ENCODE measurements at regions not wholly inside any gene's neighbourhood (a gene's known extent, or its start where the extent isn't known, plus 50 kb on each side); places are given as distances from the start of the nearest gene placed in this dataset.
"Not testable (repeated sequence)": the region's sequence is repeated elsewhere in the genome, so short reads cannot be mapped to it uniquely, and the experiment has no call there.

DNA sequence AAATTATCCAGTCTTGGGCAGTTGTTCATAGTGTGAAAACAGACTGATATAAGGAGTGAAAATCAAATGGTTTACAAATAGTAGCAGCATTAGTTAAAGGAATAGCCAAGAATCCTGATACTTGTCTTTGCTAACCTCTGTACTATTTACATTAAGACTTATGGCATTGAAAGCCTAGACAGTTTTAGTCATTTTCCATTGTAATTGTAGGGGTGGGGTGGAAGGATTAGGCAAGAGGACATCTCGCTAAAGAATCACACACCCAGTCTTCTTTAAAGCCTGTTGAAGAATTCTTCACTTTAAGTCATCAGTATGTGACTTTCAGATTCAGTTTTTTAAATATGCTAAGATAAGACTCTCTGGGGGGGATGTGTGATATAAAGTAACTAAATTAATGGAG, 207.5 kb upstream of the PHACTR1 start:
- DNase-seq (ENCODE audit: low spot score), result no peak

DNA sequence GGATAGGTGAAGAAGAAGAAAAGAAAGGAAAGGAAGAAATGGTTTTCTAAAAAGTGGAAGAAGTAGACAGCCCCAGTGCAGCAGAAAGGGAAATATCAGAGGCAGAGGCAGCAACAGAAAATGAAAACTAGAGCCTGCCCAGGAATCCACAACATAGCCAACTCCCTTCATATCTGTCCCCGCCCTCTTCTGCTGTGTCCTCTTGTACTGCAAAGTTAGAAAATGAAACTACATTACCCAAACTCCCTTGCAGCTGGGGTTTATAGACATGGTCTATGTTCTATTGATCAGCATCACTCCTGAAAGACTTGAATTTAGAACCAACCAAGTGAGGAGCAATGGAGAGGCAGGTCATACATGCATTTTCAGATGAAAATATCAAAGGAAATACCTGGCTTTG, 200.5 kb upstream of the PHACTR1 start:
- no peak for DNase-seq (ENCODE audit: low spot score)

DNA sequence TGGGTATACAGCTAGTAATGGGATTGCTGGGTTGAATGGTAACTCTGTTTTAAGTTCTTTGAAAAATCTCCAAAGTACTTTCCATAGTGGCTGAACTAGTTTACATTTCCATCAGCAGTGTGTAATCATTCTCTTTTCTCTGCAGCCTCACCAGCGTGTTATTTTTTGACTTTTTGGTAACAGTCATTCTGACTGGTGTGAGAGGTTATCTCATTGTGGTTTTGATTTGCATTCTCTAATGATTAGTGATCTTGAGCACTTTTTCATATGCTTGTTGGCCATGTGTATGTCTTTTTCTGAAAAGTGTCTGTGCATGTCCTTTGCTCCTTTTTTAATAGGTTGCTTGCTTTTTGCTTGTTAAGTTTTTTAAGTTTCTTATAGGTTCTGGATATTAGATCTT, 194.2 kb upstream of the PHACTR1 start:
- no peak for DNase-seq (ENCODE audit: low spot score)

DNA sequence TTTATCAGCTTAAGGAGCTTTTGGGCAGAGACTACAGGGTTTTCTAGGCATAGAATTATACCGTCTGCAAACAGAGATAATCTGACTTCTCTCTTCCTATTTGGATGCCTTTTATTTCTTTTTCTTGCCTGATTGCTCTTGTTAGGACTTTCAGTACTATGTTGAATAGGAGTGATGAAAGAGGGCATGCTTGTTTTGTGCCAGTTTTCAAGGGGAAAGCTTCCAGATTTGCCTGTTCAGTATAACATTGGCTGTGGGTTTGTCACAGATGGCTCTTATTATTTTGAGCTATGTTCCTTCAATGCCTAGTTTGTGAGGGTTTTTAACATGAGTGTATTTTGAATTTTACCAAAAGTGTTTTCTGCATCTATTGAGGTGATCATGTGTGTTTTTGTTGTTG, 192.8 kb upstream of the PHACTR1 start:
- DNase-seq (ENCODE audit: low spot score), result no peak

DNA sequence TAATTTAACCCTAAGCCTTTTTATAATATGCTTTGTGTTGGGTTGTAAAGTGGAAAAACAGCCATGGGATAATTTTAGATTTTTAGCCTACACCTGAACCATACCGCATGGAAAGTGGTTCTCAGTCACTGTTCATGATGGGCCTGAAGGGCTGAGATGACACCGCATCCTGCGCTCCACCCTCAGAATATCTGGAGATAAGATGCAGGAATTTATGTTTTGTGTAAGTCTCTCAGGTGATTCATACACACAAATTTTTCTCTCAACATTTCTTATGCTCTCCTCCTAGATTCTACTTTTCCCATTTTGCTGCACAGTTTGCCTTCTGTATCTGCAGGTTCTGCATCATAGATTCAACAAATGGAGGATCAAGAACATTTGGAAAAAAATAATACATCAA, 191.3 kb upstream of the PHACTR1 start:
- no peak for DNase-seq (ENCODE audit: low spot score)

DNA sequence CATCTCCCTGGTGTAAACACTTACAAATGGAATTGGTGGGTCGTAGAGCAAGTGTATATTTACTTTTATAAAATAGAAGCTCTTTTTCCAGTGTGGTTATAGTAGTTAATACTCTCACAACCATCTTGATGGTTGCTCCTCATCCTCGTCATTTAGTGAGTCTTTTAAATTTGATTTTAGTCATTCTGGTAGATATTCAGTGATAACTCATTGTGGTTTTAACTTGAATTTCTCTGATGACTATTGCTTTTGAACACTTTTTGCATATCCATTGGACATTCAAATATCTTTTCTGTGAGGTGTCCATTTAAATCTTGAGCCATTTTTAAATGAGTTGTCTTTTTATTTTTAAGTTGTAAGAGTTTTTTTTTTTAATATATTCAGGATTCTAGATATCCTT, 189.2 kb upstream of the PHACTR1 start:
- no peak for DNase-seq (ENCODE audit: low spot score)

DNA sequence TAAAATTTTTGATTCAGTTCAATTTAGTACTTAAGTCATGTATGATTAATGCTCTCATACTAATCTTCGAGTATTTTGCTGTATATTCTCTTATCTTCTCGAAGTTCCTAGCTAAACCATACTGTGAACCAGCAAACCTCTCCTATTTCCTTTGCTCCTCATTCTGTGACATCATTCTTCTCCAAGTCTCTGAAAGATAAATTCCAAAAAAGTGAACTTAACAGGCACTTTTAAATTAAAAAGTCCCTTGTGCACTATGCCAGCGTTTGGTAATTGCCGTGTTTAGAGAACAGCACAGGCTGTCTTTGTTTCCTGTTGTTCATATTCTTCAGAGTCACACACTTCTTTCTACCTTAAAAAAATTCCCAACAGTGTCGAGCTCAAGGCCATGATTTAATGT, 188.4 kb upstream of the PHACTR1 start:
- no peak for DNase-seq (ENCODE audit: low spot score)

DNA sequence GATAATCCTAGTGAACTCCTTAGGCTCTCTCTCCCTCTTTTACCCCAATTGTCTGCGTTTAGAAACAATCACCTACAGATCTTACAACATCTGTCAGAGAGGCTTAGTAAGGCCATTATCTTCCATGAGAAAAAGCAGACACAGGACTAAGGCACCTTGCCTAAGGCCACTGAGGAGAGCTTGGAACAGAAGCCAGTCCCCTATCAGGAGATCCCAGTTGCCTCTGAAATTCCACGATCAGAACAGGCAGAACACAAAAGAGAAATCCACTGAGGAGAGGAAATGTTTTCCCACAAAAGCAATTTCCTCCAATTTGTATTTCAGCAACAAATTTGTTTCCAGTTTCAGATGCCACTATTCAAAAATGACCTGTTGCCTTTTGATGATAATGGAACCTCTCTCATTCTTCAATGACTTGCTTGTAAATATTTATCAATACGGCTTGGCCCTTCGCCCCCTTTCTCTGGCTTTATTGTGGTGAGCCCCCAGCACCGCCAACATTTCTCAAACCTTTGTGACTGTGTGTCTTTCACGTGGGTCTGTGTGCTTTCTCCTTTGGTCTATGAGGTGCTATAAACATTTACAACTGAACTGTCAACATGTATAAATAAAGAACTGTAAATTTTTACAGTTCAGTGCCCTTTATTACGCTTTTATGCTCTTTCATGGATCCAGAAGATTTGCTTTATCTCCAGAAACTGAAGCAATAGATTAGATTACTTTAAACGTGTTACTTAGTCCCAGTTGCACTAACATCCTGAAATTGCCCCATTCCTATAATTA, 187.8 kb upstream of the PHACTR1 start:
- DNase-seq (ENCODE audit: low spot score), result no peak

DNA sequence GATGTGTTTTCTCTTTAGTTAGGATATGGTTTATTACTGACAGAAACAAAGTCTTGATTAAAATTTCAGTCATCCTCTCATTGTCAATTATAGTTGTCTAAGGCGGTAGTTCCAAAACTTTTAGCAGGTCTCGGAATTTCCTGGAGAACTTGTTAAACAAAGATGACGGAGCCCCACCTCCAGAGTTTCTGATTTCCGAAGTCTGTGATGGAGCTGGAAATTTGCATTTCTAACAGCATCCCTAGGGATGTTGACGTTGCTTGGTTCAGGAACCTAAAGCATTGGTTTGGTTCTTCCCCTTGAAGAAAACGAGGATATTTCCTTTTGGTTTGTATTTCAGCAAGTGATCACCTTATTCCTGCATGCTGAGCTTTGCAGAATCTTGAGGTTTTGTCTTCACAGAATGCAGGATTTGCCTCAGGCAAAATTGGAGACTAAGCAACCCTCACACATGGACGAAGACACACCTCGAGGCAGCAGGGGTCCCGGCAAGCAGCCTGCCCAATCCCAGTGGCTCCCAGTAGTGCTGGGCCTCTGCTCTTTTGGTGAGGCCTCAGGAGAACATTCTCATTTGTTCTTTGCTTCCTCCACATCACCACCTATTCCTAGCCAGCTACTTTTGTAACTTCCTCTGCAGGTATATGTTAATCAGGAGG, 187.1 kb upstream of the PHACTR1 start:
- no peak for DNase-seq (ENCODE audit: low spot score)

DNA sequence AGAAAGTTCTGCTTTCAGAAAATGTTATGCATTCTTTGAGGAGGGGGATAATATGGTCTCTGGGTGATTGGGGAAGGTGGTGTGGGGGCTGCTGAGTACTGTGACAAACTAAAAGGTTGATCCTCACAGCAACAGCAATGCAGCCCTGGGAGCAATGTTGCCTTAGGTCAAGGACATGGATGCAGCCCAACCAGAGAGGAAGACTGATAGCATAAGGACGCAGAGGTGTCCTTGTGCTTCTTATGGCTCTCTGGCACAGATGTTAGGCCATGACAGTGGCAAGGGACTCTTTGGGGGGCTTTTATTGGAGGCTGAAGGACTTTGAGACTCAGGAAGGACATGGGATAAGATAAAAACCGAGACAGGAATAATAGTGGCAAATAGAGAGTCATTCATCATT, 186.2 kb upstream of the PHACTR1 start:
- no peak for DNase-seq (ENCODE audit: low spot score)

DNA sequence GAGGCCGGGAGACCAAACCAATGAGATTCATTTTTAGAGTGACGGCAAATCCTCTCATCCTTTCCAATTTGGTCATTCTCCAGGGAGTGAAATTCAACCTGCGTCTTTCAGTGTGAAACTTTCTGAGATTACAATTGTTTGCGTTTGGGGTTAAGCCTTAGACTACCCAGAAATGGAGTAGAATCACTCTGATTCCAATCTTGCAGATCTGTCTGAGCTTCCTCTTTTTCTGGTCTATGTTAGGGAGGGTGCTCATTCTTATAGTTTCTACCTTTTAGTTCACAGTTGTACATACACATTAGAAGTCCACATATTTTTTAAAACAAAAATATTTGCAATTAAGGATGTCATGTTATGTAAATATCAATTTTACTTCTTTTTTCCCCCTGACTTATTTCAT, 183.0 kb upstream of the PHACTR1 start:
- DNase-seq (ENCODE audit: low spot score), result no peak

DNA sequence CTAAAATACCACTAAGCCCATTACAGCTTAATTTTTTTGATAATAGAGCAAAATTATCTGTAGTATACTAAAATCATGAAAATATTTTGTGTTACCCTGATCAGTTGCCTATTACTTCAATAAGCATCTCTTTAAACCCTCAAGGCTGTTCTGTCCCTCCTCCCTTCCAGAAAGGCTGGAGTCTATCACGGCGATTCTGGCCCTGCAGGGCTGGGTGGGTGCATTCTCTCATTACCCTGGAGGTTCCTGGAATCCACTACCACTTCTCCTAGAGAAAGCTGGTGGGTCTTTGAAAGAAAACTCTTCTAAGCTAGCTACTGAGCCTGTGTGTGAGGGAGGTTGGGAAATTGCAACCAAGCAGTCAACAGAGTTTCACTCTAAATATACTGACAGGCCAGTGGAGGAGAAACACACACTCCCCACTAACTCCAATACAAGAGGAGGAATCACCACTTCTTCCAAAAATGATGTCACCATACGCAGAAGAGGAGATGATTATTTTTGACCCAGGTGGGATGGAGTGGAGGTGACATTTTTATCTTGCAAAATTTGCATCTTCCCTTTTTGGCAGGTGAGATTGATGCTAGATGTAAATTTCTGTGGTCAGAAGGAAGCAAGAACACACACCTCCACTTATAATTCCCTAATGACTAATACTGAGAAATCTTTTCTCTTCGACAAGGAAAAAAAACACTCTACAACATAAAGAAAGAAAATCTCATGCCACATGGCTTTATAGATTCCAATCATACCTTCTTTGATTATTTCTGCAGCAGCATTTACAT, 182.3 kb upstream of the PHACTR1 start:
- DNase-seq (ENCODE audit: low spot score), result no peak

DNA sequence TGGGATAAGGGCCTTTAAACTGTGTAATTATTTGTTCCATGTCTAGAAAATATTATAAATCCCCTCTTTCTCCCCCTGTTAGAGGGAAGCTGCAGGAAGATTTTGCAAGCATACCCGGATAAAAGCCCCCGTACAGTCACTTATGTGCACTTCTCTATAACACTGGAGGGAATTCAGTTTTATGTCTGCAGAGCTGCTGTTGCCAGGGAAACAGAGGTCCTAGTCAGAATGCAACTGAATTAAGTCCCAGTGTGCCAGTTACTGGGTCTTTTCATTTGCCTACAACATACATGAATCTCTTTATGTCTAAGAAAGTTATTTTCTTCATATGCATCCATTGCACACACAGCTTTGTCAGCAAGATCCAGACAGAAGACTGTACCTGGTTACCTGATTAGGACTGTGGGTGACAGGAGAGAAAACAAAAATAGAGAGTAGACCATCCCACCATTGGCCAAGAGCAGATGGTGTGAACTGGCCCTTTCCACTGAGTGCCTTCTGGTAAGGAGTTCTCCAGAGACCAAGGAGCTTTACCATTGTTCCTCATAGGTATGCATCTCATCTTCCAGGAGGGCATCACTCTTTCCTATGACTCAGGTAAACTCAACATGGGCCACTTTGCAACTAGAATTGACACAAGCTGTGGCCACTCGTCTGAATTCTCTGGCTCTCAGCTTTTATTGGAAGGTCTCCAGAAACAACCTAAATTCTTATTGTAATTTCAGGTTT, 180.8 kb upstream of the PHACTR1 start:
- no peak for DNase-seq (ENCODE audit: low spot score)

DNA sequence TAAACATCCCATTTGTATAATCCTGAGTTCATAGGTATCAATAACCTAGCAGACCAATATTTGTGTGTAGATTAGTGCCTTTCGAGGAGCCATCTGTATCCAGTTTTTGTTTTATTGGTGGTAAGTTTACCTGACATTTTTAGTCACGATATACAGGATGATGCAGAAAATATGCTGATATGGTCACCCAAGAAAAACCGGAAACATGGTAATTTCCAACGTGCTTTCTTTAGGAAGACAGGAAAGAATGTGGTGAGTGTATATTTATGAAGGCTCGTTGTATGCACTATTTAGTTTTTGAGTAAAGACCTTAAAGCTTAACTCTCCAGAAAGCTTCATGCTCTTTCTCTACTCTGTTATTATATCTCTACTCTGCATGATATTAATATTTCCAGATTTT, 180.2 kb upstream of the PHACTR1 start:
- no peak for DNase-seq (ENCODE audit: low spot score)

DNA sequence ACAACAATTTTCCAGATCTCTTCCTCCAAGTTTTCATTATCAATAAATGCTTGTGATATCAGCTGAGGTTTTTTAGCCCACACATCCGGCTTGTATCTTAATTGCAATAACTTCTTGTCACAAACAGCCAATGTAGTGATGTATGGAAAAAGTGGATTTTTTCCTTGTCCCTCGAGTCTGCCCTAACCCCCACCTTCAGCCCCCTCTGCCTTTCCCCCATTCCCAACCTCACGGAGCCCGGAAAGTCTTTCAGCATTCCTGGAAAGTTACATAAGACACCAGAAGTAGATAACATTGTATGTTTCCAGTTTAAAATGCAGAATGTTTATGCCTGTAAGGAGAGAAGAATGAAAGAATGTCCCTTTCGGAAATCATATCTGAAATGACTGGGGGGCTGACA, 179.2 kb upstream of the PHACTR1 start:
- DNase-seq (ENCODE audit: low spot score), result no peak

DNA sequence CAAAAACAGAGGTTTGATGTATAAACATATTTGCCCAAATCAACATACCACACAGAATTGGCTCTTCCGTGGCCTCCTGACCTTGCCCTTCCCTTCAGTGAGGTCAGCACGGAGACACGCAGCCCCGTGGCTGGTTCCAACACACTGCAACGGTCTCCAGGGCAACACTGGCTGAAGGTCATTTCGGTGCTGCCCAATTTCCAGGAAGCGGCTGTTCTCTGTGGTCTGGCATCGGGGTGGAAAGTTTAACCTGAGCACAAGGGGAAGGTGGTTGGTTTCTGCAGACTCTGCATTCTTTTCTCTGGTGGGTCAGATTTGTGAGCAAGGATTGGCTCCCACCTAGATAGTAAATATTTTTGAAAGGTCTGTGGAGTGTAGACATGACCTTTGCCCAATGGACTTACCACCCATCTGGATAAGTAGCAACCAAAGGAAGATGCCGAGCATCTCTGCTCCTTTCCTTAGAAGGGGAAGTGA, 177.6 kb upstream of the PHACTR1 start:
- no peak for DNase-seq (ENCODE audit: low spot score)

DNA sequence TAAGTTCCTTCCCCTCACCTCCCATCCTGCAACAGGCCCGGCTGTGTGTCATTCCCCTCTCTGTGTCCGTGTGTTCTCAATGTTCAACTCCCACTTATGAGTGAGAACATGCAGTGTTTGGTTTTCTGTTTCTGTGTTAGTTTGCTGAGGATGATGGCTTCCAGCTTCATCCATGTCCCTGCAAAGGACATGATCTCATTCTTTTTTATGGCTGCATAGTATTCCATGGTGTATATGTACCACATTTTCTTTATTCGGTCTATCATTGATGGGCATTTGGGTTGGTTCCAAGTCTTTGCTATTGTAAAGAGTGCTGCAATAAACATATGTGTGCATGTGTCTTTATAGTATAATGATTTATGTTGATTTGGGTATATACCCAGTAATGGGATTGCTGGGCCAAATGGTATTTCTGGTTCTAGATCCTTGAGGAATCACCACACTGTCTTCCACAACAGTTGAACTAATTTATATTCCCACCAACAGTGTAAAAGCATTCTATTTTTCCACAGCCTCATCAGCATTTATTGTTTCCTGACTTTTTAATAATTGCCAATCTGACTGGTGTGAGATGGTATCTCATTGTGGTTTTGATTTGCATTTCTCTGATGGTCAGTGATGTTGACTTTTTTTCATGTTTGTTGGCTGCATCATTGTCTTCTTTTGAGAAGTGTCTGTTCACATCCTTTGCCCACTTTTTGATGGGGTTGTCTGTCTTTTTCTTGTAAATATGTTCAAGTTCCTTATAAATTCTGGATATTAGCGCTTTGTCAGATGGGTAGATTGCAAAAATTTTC, 174.1 kb upstream of the PHACTR1 start:
- DNase-seq (ENCODE audit: low spot score), result not testable (repeated sequence)

DNA sequence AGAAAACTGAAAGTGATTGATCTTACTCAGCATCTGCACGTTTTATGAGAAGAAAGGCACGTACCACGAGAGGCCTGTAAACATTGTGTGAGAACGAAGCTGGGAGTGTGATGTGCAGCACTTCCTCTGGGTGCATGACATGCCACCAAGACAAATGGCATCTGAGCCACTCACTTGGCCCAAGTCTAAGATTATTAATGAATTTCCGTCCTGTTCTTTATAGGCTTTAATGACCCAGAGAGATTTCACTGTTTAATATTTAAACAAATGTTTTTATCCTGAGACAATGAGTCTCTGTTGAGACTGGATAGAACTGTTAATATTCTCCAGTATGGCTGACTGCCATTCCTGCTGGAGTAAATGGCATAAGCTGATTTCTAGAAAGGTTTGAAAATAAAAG, 172.6 kb upstream of the PHACTR1 start:
- no peak for DNase-seq (ENCODE audit: low spot score)

DNA sequence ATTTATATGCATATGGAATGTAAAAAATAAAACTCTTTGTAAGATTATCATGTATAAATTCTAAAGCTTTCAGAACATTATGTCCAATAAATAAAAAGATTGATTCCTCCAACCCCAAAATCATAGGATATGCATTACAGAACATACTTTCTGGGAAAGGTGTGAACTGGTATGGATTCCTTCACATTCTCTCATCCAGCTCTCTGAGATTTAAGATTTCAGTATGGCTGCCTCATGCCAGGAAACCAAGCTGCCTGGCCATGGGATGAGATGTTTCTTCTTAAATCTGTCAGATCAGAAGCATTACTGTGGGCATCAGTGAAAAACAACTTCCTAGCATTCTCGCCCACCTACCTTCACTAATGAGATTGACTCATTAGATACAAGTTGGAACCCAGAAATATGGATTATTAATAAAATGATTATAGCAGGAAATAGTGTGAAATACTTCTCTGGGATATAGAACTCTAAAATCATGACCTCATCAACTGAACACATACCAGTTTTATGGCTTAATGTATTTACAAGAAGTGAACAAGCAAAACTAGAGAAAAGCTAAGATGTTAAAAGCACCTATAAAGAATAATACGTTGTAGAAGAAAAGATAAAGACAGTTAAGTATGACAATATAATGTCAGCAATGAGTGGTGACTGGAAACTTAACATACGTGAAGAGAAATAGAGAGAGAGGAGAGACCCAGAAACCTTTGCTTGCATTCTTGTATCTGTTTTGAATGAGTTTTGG, 171.6 kb upstream of the PHACTR1 start:
- no peak for DNase-seq (ENCODE audit: low spot score)

DNA sequence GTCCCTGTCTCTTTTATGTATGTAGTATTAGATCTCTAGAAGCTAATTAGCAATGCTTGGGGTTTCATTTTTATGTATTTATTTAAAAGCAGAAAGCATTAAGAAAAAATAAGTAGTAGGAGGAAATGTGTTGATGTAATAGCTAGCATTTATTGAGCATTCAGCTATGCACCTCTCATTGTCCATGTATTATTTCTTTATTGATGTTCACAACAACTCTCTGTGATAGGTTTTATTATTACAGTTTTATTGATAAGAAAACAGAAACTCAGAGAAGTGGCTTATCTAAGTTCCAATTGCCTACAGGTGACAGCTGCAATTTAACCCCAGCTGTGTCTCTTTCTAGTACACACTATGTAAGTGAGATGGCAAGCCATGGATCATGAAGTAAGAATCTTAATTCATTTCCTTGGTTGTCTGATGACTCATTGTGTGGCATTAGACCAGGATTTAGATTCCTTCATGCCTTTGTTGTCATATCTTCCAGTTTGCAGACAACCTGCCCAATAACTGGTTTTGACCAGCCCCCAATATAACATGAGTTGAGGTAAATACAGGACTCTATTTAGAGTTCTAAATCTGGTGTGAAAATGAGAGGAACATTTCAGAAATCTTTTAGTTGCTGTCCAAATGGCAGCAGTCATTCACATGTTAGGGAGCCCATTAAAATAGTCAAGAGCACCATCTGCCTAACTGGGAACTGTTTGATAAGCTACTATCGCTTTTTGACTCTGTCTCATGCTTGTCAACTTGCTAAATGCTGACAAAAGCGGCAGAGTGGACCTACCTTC, 170.8 kb upstream of the PHACTR1 start:
- DNase-seq (ENCODE audit: low spot score), result no peak

Measured in hematopoietic multipotent progenitor cell treated with erythropoietin and hydrocortisone succinate and interleukin-3 and kit ligand, for 17 days (in vitro differentiated cells).